Type B pancreatic cell (in vitro differentiated cells): ENCODE measurements at regions not wholly inside any gene's neighbourhood (a gene's known extent, or its start where the extent isn't known, plus 50 kb on each side); places are given as distances from the start of the nearest gene placed in this dataset.

ENCODE experiments used
- DNase-seq: peaks from one replicate; pipeline ENCODE4 v3.0.0; 2021; ENCODE audit warnings: mixed read lengths; ENCODE audit not compliant: unreplicated experiment; ENCODE audit errors: extremely low spot score
- H3K27ac Mint-ChIP-seq: 2 replicates; pipeline ENCODE4 v1.8.0; 2021; ENCODE audit warnings: mild to moderate bottlenecking, mixed read lengths
- H3K27me3 Mint-ChIP-seq: 2 replicates; pipeline ENCODE4 v1.8.0; 2021; ENCODE audit warnings: mixed read lengths
- H3K36me3 Mint-ChIP-seq: 2 replicates; pipeline ENCODE4 v1.8.0; 2021; ENCODE audit warnings: mixed read lengths
- H3K4me1 Mint-ChIP-seq: one replicate; pipeline ENCODE4 v1.8.0; 2021; ENCODE audit warnings: mixed read lengths; ENCODE audit not compliant: unreplicated experiment
- H3K4me3 Mint-ChIP-seq: 2 replicates; pipeline ENCODE4 v1.8.0; 2021; ENCODE audit warnings: mild to moderate bottlenecking, mixed read lengths
- H3K9me3 Mint-ChIP-seq: 2 replicates; pipeline ENCODE4 v1.8.0; 2021; ENCODE audit warnings: mixed read lengths
- TF ChIP-seq, protein P1 (sequence below): fragments of 200-600 bp; sonication (generic); conservative IDR thresholded peaks from 2 replicates; pipeline ENCODE4 v1.5.0; 2021; ENCODE audit warnings: antibody characterized with exemption, mild to moderate bottlenecking

DNA sequence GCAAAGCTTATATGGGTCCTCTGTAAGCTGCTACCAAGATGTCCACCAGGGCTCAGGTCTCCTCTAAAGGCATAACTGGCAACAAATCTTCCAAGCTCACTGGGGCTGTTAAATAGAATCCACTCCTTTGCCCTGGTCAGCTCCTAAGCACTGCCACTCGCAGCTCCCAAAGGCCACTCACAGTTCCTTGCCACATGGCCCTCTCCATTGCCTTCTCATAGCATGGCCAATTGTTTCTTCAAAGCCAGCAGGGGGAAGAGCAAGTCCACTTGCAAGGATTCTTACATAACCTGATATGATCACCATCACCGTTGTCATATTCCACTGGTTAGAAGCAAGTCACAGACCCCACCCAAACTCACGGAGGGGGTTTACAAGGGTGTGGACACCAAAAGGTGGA is 199.5 kb downstream of the SUCLA2 start:
- Mint-ChIP-seq H3K4me3 (no peak overlapping the region), H3K9me3 (no peaks in the 10 kb centered on the region), H3K27me3 (no peaks in the 10 kb centered on the region), H3K4me1 (no peaks in the 10 kb centered on the region), H3K36me3 (no peaks in the 10 kb centered on the region), H3K27ac (no peak overlapping the region)
- TF ChIP-seq, protein P1, sequence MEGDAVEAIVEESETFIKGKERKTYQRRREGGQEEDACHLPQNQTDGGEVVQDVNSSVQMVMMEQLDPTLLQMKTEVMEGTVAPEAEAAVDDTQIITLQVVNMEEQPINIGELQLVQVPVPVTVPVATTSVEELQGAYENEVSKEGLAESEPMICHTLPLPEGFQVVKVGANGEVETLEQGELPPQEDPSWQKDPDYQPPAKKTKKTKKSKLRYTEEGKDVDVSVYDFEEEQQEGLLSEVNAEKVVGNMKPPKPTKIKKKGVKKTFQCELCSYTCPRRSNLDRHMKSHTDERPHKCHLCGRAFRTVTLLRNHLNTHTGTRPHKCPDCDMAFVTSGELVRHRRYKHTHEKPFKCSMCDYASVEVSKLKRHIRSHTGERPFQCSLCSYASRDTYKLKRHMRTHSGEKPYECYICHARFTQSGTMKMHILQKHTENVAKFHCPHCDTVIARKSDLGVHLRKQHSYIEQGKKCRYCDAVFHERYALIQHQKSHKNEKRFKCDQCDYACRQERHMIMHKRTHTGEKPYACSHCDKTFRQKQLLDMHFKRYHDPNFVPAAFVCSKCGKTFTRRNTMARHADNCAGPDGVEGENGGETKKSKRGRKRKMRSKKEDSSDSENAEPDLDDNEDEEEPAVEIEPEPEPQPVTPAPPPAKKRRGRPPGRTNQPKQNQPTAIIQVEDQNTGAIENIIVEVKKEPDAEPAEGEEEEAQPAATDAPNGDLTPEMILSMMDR: no peak
- DNase-seq: no peak

DNA sequence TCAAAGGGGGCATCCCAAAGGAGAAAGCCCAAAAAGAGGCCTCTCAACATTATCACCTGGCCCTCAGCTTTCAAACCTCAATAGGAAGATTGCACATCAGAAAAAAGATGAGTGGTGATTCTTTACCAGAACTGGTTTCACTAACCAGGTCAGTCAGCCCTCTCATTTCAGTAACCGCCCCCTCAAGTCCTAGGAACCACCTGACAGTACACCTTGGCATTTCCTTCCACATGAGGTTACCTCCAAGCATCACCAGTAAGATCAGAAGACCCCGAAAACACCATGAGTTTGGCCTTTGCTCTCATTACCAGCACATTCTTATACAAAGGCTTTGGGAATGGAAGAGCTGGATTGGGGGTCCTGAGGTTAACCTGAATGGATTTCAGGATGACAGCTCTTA is 200.5 kb downstream of the SUCLA2 start:
- no peak for DNase-seq
- H3K36me3 Mint-ChIP-seq: no peaks in the 10 kb centered on the region
- H3K4me1 Mint-ChIP-seq: no peaks in the 10 kb centered on the region
- no peaks in the 10 kb centered on the region for H3K9me3 Mint-ChIP-seq
- H3K27me3 Mint-ChIP-seq: no peaks in the 10 kb centered on the region
- TF ChIP-seq, protein P1: no peak
- no peak overlapping the region for H3K27ac Mint-ChIP-seq
- no peak overlapping the region for H3K4me3 Mint-ChIP-seq

DNA sequence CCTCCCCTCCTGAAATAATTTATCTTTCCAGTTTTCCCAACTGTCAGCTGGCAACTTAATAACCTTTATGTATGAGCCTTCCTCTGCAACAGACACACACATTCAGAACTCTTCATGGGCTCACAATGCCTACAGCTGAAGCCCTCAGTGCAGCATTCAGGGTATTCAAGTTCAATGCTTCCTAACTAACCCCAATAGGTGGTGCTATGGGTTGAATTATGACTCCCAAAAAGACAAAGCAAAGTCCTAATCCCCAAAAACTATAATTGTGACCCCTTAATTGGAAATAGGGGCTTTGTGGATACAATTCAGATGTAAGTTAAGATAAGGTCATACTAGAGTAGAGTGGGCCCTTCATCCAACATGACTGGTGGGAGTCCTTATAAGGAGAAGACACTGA is 202.2 kb downstream of the SUCLA2 start:
- H3K27ac Mint-ChIP-seq: no peak overlapping the region
- no peak for DNase-seq
- H3K9me3 Mint-ChIP-seq: no peaks in the 10 kb centered on the region
- no peaks in the 10 kb centered on the region for H3K27me3 Mint-ChIP-seq
- TF ChIP-seq, protein P1: no peak
- no peak overlapping the region for H3K4me3 Mint-ChIP-seq
- no peaks in the 10 kb centered on the region for H3K36me3 Mint-ChIP-seq
- H3K4me1 Mint-ChIP-seq: no peaks in the 10 kb centered on the region

DNA sequence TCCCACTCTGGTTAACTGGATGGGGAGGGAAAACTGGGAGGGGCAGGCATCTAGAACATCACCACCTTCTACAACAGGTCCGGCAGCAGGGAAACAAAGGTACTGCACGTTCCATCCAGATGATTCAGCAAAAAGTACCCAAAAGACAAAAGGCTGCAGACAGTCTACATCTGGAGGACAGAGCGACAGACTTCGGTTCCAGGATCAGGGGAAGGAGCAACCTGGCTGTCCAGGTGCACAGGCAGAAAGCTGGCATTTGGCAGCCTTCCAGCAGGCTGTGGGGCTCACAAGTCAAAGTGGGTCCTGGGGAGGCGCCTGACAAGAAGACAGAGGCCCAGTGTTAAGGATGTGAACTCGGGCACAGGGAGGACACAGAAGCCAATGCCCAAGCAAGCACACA is 202.9 kb downstream of the SUCLA2 start:
- no peak for DNase-seq
- Mint-ChIP-seq H3K27ac (no peak overlapping the region), H3K36me3 (no peaks in the 10 kb centered on the region), H3K4me1 (no peaks in the 10 kb centered on the region), H3K9me3 (no peaks in the 10 kb centered on the region), H3K4me3 (no peak overlapping the region), H3K27me3 (no peaks in the 10 kb centered on the region)
- TF ChIP-seq, protein P1: no peak

DNA sequence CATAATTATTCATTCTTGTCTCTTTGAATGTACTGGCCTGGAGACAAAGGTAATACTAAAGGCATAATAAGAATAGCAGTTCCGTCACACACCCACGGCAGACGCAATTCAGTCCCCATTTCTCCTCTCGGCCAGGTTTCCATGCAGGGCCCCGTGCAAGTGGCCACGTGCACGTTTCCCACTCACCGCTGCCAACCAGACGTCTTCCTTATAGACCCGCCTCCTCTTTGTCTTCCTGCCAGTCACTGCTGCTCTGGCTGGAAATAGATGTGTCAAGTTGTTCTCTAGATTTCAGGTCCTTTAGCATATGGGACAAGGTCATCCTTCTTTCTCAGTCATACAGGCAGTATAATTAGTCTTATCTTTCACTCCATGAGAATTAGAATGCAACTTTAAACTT is 204.3 kb downstream of the SUCLA2 start:
- no peaks in the 10 kb centered on the region for H3K9me3 Mint-ChIP-seq
- TF ChIP-seq, protein P1: no peak

DNA sequence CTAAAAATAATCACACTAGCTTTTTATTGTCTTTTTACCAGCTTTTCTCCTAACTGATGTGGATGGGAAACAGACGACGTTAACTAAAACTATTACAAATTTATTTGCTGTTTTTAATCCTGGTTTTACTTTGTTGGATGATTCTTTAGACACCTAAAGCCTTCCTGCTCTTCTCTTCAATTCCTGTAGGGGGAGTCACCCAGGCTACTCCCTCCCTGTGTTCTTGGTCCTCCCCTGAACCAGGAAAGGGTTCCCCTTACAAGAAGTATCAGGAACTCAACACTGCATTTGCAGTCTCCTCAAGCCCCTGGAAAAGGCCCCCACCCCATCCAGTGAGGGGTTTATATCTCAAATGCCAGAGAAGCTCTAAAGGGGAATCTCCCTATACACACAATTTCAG is 206.1 kb downstream of the SUCLA2 start:
- peaks cover 6% of the 10 kb centered on the region for H3K9me3 Mint-ChIP-seq
- H3K27ac Mint-ChIP-seq: no peak overlapping the region
- no peaks in the 10 kb centered on the region for H3K4me1 Mint-ChIP-seq
- H3K4me3 Mint-ChIP-seq: no peak overlapping the region
- no peak for DNase-seq
- no peaks in the 10 kb centered on the region for H3K27me3 Mint-ChIP-seq
- H3K36me3 Mint-ChIP-seq: no peaks in the 10 kb centered on the region
- TF ChIP-seq, protein P1: peak; percentile 67

More for the DNA sequence above, 204.3 kb downstream of the SUCLA2 start:
- Mint-ChIP-seq H3K27me3 (no peaks in the 10 kb centered on the region), H3K36me3 (no peaks in the 10 kb centered on the region), H3K27ac (no peak overlapping the region), H3K4me3 (no peak overlapping the region), H3K4me1 (no peaks in the 10 kb centered on the region)
- DNase-seq: no peak
